ENCODE measurements at regions not wholly inside any gene's neighbourhood (a gene's known extent, or its start where the extent isn't known, plus 50 kb on each side); places are given as distances from the start of the nearest gene placed in this dataset.

DNA sequence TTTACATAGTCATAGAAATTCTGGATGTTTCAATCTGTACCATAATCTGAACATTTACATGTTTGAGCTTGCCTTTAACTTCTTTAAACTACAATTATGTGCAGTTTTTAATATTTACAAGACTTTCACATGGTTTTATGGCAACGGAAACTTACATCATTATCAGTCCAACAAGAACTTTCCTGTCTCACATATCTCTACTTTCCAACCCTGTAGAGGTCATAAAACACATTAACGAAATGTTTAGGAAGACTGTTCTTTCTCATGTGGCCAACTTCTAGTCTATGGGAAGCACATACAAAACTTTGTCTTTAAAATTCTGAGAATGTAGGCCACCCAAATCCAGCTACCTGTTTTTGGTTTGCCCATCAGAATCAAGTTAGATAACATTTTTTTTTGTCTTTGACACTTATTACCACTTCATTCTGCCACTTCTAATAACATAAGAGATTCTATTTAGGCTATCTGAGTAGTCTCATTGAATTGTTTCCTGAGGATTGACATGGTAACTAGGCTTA is 693.2 kb downstream of the KCNJ3 start:
- Mint-ChIP-seq H3K4me1 (ENCODE audit: low read depth) (no peaks in the 10 kb centered on the region), H3K36me3 (ENCODE audit: low read depth) (no peaks in the 10 kb centered on the region), H3K9me3 (no peaks in the 10 kb centered on the region), H3K27me3 (ENCODE audit: low read depth) (no peaks in the 10 kb centered on the region), H3K4me3 (no peak overlapping the region), H3K27ac (no peak overlapping the region)

GRCh38 chr2:155389224-155389623 is 690.7 kb downstream of the KCNJ3 start:
- H3K27ac Mint-ChIP-seq = no peak overlapping the region
- H3K4me1 Mint-ChIP-seq (ENCODE audit: low read depth) = no peaks in the 10 kb centered on the region
- H3K4me3 Mint-ChIP-seq = no peak overlapping the region
- no peaks in the 10 kb centered on the region for H3K36me3 Mint-ChIP-seq (ENCODE audit: low read depth)
- no peaks in the 10 kb centered on the region for H3K27me3 Mint-ChIP-seq (ENCODE audit: low read depth)
- no peaks in the 10 kb centered on the region for H3K9me3 Mint-ChIP-seq

GRCh38 chr2:155384555-155385123 is 686.1 kb downstream of the KCNJ3 start:
- Mint-ChIP-seq H3K36me3 (ENCODE audit: low read depth) (no peaks in the 10 kb centered on the region), H3K4me1 (ENCODE audit: low read depth) (no peaks in the 10 kb centered on the region), H3K4me3 (no peak overlapping the region), H3K9me3 (no peaks in the 10 kb centered on the region), H3K27me3 (ENCODE audit: low read depth) (peaks cover 4% of the 10 kb centered on the region), H3K27ac (no peak overlapping the region)

DNA sequence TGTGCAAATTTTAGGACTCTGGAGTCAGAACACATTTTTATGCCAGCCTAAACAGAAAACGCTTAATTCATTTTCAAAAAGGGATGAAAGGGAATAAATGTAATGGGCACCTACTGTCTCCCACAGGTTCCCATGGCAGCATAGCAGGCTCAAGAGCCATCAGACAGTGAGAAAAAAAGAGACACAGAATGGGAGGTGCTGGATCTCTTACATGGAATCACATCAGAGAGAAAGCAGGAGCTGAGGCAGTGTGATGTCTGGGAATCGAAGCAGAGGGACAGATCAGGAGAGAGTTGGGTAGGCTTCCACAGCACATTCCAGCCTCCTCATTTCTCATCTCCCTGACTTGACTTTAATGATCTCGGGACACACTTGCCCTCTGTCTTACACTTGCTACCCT is 684.3 kb downstream of the KCNJ3 start:
- peaks cover 6% of the 10 kb centered on the region for H3K4me1 Mint-ChIP-seq (ENCODE audit: low read depth)
- H3K36me3 Mint-ChIP-seq (ENCODE audit: low read depth) = no peaks in the 10 kb centered on the region
- peaks cover 4% of the 10 kb centered on the region for H3K27me3 Mint-ChIP-seq (ENCODE audit: low read depth)
- no peaks in the 10 kb centered on the region for H3K9me3 Mint-ChIP-seq
- no peak overlapping the region for H3K27ac Mint-ChIP-seq
- H3K4me3 Mint-ChIP-seq = no peak overlapping the region

GRCh38 chr2:155381436-155381835 is 682.9 kb downstream of the KCNJ3 start:
- H3K4me1 Mint-ChIP-seq (ENCODE audit: low read depth) = peaks cover 6% of the 10 kb centered on the region
- no peaks in the 10 kb centered on the region for H3K9me3 Mint-ChIP-seq
- H3K4me3 Mint-ChIP-seq = no peak overlapping the region
- H3K27ac Mint-ChIP-seq = no peak overlapping the region
- H3K36me3 Mint-ChIP-seq (ENCODE audit: low read depth) = no peaks in the 10 kb centered on the region
- H3K27me3 Mint-ChIP-seq (ENCODE audit: low read depth) = peaks cover 4% of the 10 kb centered on the region

DNA sequence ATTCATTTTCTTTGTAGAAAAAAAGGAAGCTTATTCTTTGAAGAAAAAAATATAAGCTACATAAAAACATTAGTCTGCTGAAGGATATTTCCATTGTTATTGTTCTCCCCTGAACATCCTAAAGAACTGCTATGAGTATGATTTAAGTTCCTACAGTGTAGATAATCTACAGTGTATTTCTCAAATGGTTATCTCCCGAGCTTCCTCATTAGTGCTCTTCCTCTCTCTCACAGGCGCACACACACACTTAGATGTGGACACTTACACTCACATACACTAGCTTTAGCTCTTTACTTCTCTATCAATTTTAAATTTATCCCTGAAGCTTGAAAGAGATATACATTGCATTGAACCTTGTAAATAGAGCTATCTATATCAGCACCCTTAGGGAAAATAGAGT is 681.0 kb downstream of the KCNJ3 start:
- Mint-ChIP-seq H3K4me1 (ENCODE audit: low read depth) (peaks cover 6% of the 10 kb centered on the region), H3K27ac (no peak overlapping the region), H3K36me3 (ENCODE audit: low read depth) (no peaks in the 10 kb centered on the region), H3K4me3 (no peak overlapping the region), H3K9me3 (no peaks in the 10 kb centered on the region), H3K27me3 (ENCODE audit: low read depth) (peaks cover 8% of the 10 kb centered on the region)

GRCh38 chr2:155377931-155378444 is 679.5 kb downstream of the KCNJ3 start:
- Mint-ChIP-seq H3K27me3 (ENCODE audit: low read depth) (peaks cover 8% of the 10 kb centered on the region), H3K36me3 (ENCODE audit: low read depth) (no peaks in the 10 kb centered on the region), H3K4me3 (no peak overlapping the region), H3K4me1 (ENCODE audit: low read depth) (peaks cover 6% of the 10 kb centered on the region), H3K9me3 (no peaks in the 10 kb centered on the region), H3K27ac (no peak overlapping the region)

- Mint-ChIP-seq H3K27me3 (ENCODE audit: low read depth) (peaks cover 8% of the 10 kb centered on the region), H3K4me1 (ENCODE audit: low read depth) (peaks cover 6% of the 10 kb centered on the region), H3K9me3 (no peaks in the 10 kb centered on the region), H3K36me3 (ENCODE audit: low read depth) (no peaks in the 10 kb centered on the region), H3K4me3 (no peak overlapping the region), H3K27ac (no peak overlapping the region)
Observed at GRCh38 chr2:155377266-155377680, 678.8 kb downstream of the KCNJ3 start.

- Mint-ChIP-seq H3K4me3 (no peak overlapping the region), H3K4me1 (ENCODE audit: low read depth) (peaks cover 1% of the 10 kb centered on the region), H3K27ac (no peak overlapping the region), H3K9me3 (no peaks in the 10 kb centered on the region), H3K27me3 (ENCODE audit: low read depth) (peaks cover 4% of the 10 kb centered on the region), H3K36me3 (ENCODE audit: low read depth) (no peaks in the 10 kb centered on the region)
Observed at GRCh38 chr2:155372969-155373368, 674.5 kb downstream of the KCNJ3 start.

DNA sequence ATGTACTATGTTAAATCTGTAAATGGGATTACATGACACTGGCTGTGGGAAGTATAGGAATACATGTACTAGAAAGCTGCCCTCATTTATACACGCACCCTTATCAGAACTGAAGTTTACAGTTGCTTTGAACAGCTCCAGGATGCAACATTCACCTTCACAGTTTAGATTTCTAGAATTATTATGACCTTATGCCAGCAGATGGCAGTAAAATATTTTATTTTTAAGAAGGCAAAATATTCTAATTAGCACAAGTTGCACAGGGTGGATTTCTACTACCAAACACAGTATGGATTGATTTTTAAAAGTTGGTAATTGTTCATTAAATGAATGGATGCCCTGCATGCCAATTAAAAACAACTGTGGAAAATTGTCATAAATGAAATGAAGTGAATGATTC is 670.4 kb downstream of the KCNJ3 start:
- no peaks in the 10 kb centered on the region for H3K9me3 Mint-ChIP-seq
- H3K27ac Mint-ChIP-seq = no peak overlapping the region
- H3K36me3 Mint-ChIP-seq (ENCODE audit: low read depth) = no peaks in the 10 kb centered on the region
- no peaks in the 10 kb centered on the region for H3K4me1 Mint-ChIP-seq (ENCODE audit: low read depth)
- no peaks in the 10 kb centered on the region for H3K27me3 Mint-ChIP-seq (ENCODE audit: low read depth)
- H3K4me3 Mint-ChIP-seq = no peak overlapping the region

- H3K4me3 Mint-ChIP-seq = no peak overlapping the region
- H3K4me1 Mint-ChIP-seq (ENCODE audit: low read depth) = no peaks in the 10 kb centered on the region
- H3K9me3 Mint-ChIP-seq = no peaks in the 10 kb centered on the region
- H3K27me3 Mint-ChIP-seq (ENCODE audit: low read depth) = no peaks in the 10 kb centered on the region
- H3K27ac Mint-ChIP-seq = no peak overlapping the region
- H3K36me3 Mint-ChIP-seq (ENCODE audit: low read depth) = no peaks in the 10 kb centered on the region
Observed at GRCh38 chr2:155364766-155365165, 666.3 kb downstream of the KCNJ3 start.

DNA sequence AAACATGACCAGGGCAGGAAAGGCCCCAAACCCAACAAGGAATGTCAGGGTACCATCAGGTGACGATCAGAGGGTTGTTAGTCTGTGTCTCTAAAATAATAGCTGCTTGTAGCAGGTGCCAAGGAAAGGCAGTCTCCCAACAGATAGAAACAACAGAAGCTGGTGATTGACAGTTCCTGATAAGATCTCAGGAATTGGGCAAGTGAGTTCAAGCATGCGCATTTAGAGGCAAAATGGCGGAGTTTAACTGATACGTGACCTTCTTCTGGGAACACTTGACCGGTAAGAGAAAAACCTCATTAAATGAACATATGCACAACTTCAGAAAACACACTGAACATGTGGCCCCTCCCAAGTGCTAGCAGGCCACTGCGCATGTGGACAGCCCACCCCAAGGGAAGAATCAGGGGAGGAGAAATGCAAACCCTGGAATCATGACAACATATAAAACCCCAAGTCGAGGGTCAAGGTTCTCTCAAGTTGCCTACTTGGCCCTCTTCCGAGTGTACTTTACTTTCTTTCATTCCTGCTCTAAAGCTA is 664.9 kb downstream of the KCNJ3 start:
- Mint-ChIP-seq H3K36me3 (ENCODE audit: low read depth) (no peaks in the 10 kb centered on the region), H3K4me3 (no peak overlapping the region), H3K27me3 (ENCODE audit: low read depth) (no peaks in the 10 kb centered on the region), H3K27ac (no peak overlapping the region), H3K9me3 (no peaks in the 10 kb centered on the region), H3K4me1 (ENCODE audit: low read depth) (no peaks in the 10 kb centered on the region)

GRCh38 chr2:155357172-155357571 is 658.7 kb downstream of the KCNJ3 start:
- Mint-ChIP-seq H3K27ac (no peak overlapping the region), H3K36me3 (ENCODE audit: low read depth) (no peaks in the 10 kb centered on the region), H3K27me3 (ENCODE audit: low read depth) (no peaks in the 10 kb centered on the region), H3K4me1 (ENCODE audit: low read depth) (no peaks in the 10 kb centered on the region), H3K9me3 (no peaks in the 10 kb centered on the region), H3K4me3 (no peak overlapping the region)

DNA sequence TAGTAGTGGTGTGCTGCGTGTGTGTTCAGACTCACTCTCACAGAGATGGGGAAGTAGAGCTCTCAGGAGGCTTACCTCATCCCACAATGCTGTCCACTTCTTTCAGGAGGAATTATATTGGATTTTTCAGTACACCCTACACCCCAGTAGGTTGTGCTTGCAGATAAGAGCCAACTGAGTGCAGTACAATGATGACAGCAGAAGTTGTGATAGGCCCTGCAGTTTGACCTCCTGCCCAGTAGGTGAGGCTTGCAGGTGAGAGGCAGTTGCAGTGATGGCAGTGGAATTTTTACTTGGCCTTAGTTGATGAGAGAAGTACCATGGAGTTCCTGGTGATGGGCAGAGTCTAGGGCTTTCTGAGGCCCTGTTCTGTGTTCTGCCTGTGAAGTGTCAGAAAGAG is 657.8 kb downstream of the KCNJ3 start:
- H3K27ac Mint-ChIP-seq = no peak overlapping the region
- H3K4me1 Mint-ChIP-seq (ENCODE audit: low read depth) = no peaks in the 10 kb centered on the region
- H3K9me3 Mint-ChIP-seq = no peaks in the 10 kb centered on the region
- H3K4me3 Mint-ChIP-seq = no peak overlapping the region
- H3K27me3 Mint-ChIP-seq (ENCODE audit: low read depth) = no peaks in the 10 kb centered on the region
- H3K36me3 Mint-ChIP-seq (ENCODE audit: low read depth) = no peaks in the 10 kb centered on the region

- no peaks in the 10 kb centered on the region for H3K4me1 Mint-ChIP-seq (ENCODE audit: low read depth)
- H3K4me3 Mint-ChIP-seq = no peak overlapping the region
- no peaks in the 10 kb centered on the region for H3K27me3 Mint-ChIP-seq (ENCODE audit: low read depth)
Observed at GRCh38 chr2:155350783-155351580, 652.5 kb downstream of the KCNJ3 start.

More at GRCh38 chr2:155350783-155351580, 652.5 kb downstream of the KCNJ3 start:
- Mint-ChIP-seq H3K9me3 (no peaks in the 10 kb centered on the region), H3K27ac (no peak overlapping the region), H3K36me3 (ENCODE audit: low read depth) (no peaks in the 10 kb centered on the region)

All from T-helper 1 cell treated with Interleukin-12 subunit alpha and Interleukin-12 subunit beta and Interleukin-4 antibody, amounts not matched to agents 30 μg/mL and 1 μg/mL, for 36 hours (primary cell).